Fibroblast of mammary gland (primary cell): ENCODE measurements at regions not wholly inside any gene's neighbourhood (a gene's known extent, or its start where the extent isn't known, plus 50 kb on each side); places are given as distances from the start of the nearest gene placed in this dataset.

ENCODE experiments used
- DNase-seq: peaks from one replicate; pipeline ENCODE4 v3.0.0-alpha.2; 2010; ENCODE audit warnings: low read depth
- H3K4me3 ChIP-seq: 2 replicates; pipeline ENCODE4 v1.5.1; 2011; ENCODE audit warnings: low read depth, mild to moderate bottlenecking, low read length, moderate library complexity; ENCODE audit not compliant: control insufficient read depth
- CTCF ChIP-seq: conservative IDR thresholded peaks from 2 replicates; pipeline ENCODE4 v1.5.1; 2011; ENCODE audit warnings: low read depth, low read length, inconsistent platforms; ENCODE audit not compliant: control insufficient read depth, insufficient read depth

GRCh38 chr13:73870036-73870741 lies 264.0 kb downstream of the KLF12 start:
- H3K4me3 ChIP-seq: no peak overlapping the region
- no peak for TF ChIP-seq CTCF
- DNase-seq: peak; percentile 86

GRCh38 chr13:73865027-73865426 lies 269.2 kb downstream of the KLF12 start:
- DNase-seq: no peak
- no peak overlapping the region for H3K4me3 ChIP-seq
- TF ChIP-seq CTCF: no peak

- TF ChIP-seq CTCF: no peak
- H3K4me3 ChIP-seq: no peak overlapping the region
- DNase-seq: no peak
These were observed 273.1 kb downstream of the KLF12 start for GRCh38 chr13:73861136-73861535.

GRCh38 chr13:73860501-73860900 lies 273.7 kb downstream of the KLF12 start:
- H3K4me3 ChIP-seq: no peak overlapping the region
- no peak for DNase-seq
- no peak for TF ChIP-seq CTCF

- TF ChIP-seq CTCF: no peak
- H3K4me3 ChIP-seq: no peak overlapping the region
- DNase-seq: no peak
These were observed 274.4 kb downstream of the KLF12 start for GRCh38 chr13:73859841-73860240.

- no peak for TF ChIP-seq CTCF
- no peak for DNase-seq
- no peak overlapping the region for H3K4me3 ChIP-seq
These were observed 277.1 kb downstream of the KLF12 start for GRCh38 chr13:73857106-73857505.

GRCh38 chr13:73851104-73851503 lies 283.1 kb downstream of the KLF12 start:
- no peak for TF ChIP-seq CTCF
- DNase-seq: no peak

More at GRCh38 chr13:73851104-73851503, 283.1 kb downstream of the KLF12 start:
- no peak overlapping the region for H3K4me3 ChIP-seq
